ENCODE measurements at regions not wholly inside any gene's neighbourhood (a gene's known extent, or its start where the extent isn't known, plus 50 kb on each side); places are given as distances from the start of the nearest gene placed in this dataset.
"Not testable (repeated sequence)": the region's sequence is repeated elsewhere in the genome, so short reads cannot be mapped to it uniquely, and the experiment has no call there.

GRCh38 chr2:147342329-147342728 lies 502.5 kb upstream of the ACVR2A start:
- DNase-seq (ENCODE audit: insufficient read length, low spot score): no peak
- FAIRE-seq: no peak

- FAIRE-seq: no peak
- DNase-seq (ENCODE audit: insufficient read length, low spot score): peak; percentile 11
Measured at GRCh38 chr2:147331790-147332419, 512.9 kb upstream of the ACVR2A start.

GRCh38 chr2:147330925-147331324 lies 513.9 kb upstream of the ACVR2A start:
- FAIRE-seq (no peak), DNase-seq (ENCODE audit: insufficient read length, low spot score) (no peak)

GRCh38 chr2:147327613-147328012 lies 517.2 kb upstream of the ACVR2A start:
- no peak for FAIRE-seq
- DNase-seq (ENCODE audit: insufficient read length, low spot score): no peak

- FAIRE-seq (no peak), DNase-seq (ENCODE audit: insufficient read length, low spot score) (no peak)
Measured at GRCh38 chr2:147325990-147326389, 518.8 kb upstream of the ACVR2A start.

- FAIRE-seq (no peak), DNase-seq (ENCODE audit: insufficient read length, low spot score) (no peak)
Measured at GRCh38 chr2:147320146-147320545, 524.7 kb upstream of the ACVR2A start.

- no peak for FAIRE-seq
- no peak for DNase-seq (ENCODE audit: insufficient read length, low spot score)
Measured at GRCh38 chr2:147311058-147311430, 533.8 kb upstream of the ACVR2A start.

GRCh38 chr2:147310335-147311057 lies 534.3 kb upstream of the ACVR2A start:
- no peak for DNase-seq (ENCODE audit: insufficient read length, low spot score)
- FAIRE-seq: no peak

- DNase-seq (ENCODE audit: insufficient read length, low spot score) (no peak), FAIRE-seq (no peak)
Measured at GRCh38 chr2:147297820-147298219, 547.0 kb upstream of the ACVR2A start.

GRCh38 chr2:147294825-147295392 lies 549.9 kb upstream of the ACVR2A start:
- FAIRE-seq (no peak), DNase-seq (ENCODE audit: insufficient read length, low spot score) (no peak)

- FAIRE-seq (no peak), DNase-seq (ENCODE audit: insufficient read length, low spot score) (no peak)
Measured at GRCh38 chr2:147293991-147294824, 550.6 kb upstream of the ACVR2A start.

GRCh38 chr2:147288131-147288530 lies 556.7 kb upstream of the ACVR2A start:
- no peak for DNase-seq (ENCODE audit: insufficient read length, low spot score)

GRCh38 chr2:147275943-147276342 lies 568.9 kb upstream of the ACVR2A start:
- no peak for DNase-seq (ENCODE audit: insufficient read length, low spot score)
- no peak for FAIRE-seq

More at GRCh38 chr2:147288131-147288530, 556.7 kb upstream of the ACVR2A start:
- FAIRE-seq: no peak

- FAIRE-seq (no peak), DNase-seq (ENCODE audit: insufficient read length, low spot score) (no peak)
Measured at GRCh38 chr2:147273628-147274027, 571.2 kb upstream of the ACVR2A start.

GRCh38 chr2:147273106-147273505 lies 571.7 kb upstream of the ACVR2A start:
- DNase-seq (ENCODE audit: insufficient read length, low spot score): no peak
- no peak for FAIRE-seq

GRCh38 chr2:147269581-147269980 lies 575.2 kb upstream of the ACVR2A start:
- DNase-seq (ENCODE audit: insufficient read length, low spot score): not testable (repeated sequence)
- peak; percentile 16 for FAIRE-seq

- DNase-seq (ENCODE audit: insufficient read length, low spot score): no peak
- no peak for FAIRE-seq
Measured at GRCh38 chr2:147260241-147260640, 584.6 kb upstream of the ACVR2A start.

GRCh38 chr2:147255812-147256211 lies 589.0 kb upstream of the ACVR2A start:
- no peak for DNase-seq (ENCODE audit: insufficient read length, low spot score)
- FAIRE-seq: no peak

- DNase-seq (ENCODE audit: insufficient read length, low spot score) (no peak), FAIRE-seq (no peak)
Measured at GRCh38 chr2:147250652-147251356, 594.0 kb upstream of the ACVR2A start.

- FAIRE-seq (no peak), DNase-seq (ENCODE audit: insufficient read length, low spot score) (no peak)
Measured at GRCh38 chr2:147247749-147248148, 597.1 kb upstream of the ACVR2A start.

- DNase-seq (ENCODE audit: insufficient read length, low spot score) (no peak), FAIRE-seq (no peak)
Measured at GRCh38 chr2:147242445-147242844, 602.4 kb upstream of the ACVR2A start.

All from HTR-8/SVneo (cell line).